ENCODE measurements at regions not wholly inside any gene's neighbourhood (a gene's known extent, or its start where the extent isn't known, plus 50 kb on each side); places are given as distances from the start of the nearest gene placed in this dataset.
"Not testable (repeated sequence)": the region's sequence is repeated elsewhere in the genome, so short reads cannot be mapped to it uniquely, and the experiment has no call there.

DNA sequence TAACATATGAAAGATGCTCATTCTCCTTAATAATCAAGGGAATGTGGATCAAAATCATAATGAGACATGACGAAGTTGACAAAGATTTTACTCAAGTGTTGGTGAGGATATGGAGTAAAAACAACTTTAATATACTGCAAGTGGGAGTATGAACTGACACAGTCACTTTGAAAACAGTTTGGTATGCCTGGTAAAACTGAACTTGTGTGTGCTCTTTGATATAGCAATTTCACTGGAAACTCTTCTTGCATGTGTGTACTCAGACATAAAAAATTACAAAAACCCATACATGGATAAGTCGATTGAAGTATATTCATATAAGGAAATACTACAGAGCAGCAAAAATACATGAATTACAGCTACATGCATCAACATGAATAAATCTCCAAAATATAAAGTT is 182.5 kb downstream of the NFKBIZ start:
- no peaks in the 10 kb centered on the region for H3K27me3 ChIP-seq (ENCODE audit: control insufficient read depth in 2 of 2, insufficient read depth in 2 of 2, low read length in 2 of 2)
- H3K36me3 ChIP-seq (ENCODE audit: control insufficient read depth in 2 of 2, insufficient read depth in 2 of 2, low read length in 2 of 2), result no peaks in the 10 kb centered on the region
- no peak overlapping the region for H3K27ac ChIP-seq (ENCODE audit: low read depth in 2 of 2, low read length in 2 of 2)
- H3K9ac ChIP-seq (ENCODE audit: low read depth in 1 of 2, low read length in 2 of 2), result no peak overlapping the region
- H3K4me3 ChIP-seq (ENCODE audit: low read length in 2 of 2), result no peak overlapping the region
- no peaks in the 10 kb centered on the region for H3K9me3 ChIP-seq (ENCODE audit: control insufficient read depth in 2 of 2, low read length in 2 of 2)
- H3K4me1 ChIP-seq (ENCODE audit: control insufficient read depth in 2 of 2, insufficient read depth in 2 of 2, low read length in 2 of 2), result no peaks in the 10 kb centered on the region

DNA sequence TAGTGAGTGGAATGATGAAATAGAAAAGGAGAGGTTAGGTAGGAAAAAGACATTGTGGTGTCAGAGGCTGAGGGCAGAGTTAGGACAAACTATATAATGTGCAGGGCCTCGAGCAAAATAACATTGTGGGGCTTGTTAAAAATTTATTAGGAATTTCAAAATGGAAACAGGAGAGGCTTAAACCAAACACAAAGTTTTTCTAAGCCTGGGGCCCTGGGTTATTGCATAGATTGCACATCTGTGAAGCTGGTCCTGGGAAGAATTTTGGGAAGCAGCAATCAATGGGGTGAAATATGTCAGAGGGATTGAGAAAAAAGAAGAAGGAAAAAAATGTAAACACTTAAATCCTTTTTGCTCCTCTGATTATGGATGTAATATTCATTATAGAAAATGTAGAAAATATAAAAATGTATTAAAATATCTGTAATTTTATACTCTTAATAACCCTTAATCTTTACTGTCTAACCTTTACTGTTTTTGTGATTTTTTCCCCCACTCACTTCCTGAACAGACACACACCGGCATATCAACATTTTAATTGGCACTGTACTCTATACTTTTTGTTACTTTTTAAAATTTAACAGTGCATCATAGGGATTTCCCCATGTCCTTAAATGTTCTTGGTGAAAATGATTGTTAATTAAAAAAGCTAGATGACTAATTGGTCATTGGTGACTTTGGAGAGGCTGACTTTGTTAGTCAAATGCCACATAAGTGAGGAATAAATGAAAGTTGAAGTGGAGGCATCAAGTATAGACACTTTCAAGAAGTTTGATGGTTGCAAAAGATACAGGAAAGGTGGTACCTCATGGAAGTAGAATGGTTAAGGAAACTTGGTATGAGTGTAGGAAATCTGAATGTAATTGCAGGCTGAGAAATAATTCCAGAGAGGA is 183.4 kb downstream of the NFKBIZ start:
- no peak overlapping the region for H3K4me3 ChIP-seq (ENCODE audit: low read length in 2 of 2)
- H3K4me1 ChIP-seq (ENCODE audit: control insufficient read depth in 2 of 2, insufficient read depth in 2 of 2, low read length in 2 of 2), result no peaks in the 10 kb centered on the region
- no peaks in the 10 kb centered on the region for H3K36me3 ChIP-seq (ENCODE audit: control insufficient read depth in 2 of 2, insufficient read depth in 2 of 2, low read length in 2 of 2)
- no peak overlapping the region for H3K27ac ChIP-seq (ENCODE audit: low read depth in 2 of 2, low read length in 2 of 2)
- no peaks in the 10 kb centered on the region for H3K27me3 ChIP-seq (ENCODE audit: control insufficient read depth in 2 of 2, insufficient read depth in 2 of 2, low read length in 2 of 2)
- H3K9ac ChIP-seq (ENCODE audit: low read depth in 1 of 2, low read length in 2 of 2), result no peak overlapping the region
- no peaks in the 10 kb centered on the region for H3K9me3 ChIP-seq (ENCODE audit: control insufficient read depth in 2 of 2, low read length in 2 of 2)

DNA sequence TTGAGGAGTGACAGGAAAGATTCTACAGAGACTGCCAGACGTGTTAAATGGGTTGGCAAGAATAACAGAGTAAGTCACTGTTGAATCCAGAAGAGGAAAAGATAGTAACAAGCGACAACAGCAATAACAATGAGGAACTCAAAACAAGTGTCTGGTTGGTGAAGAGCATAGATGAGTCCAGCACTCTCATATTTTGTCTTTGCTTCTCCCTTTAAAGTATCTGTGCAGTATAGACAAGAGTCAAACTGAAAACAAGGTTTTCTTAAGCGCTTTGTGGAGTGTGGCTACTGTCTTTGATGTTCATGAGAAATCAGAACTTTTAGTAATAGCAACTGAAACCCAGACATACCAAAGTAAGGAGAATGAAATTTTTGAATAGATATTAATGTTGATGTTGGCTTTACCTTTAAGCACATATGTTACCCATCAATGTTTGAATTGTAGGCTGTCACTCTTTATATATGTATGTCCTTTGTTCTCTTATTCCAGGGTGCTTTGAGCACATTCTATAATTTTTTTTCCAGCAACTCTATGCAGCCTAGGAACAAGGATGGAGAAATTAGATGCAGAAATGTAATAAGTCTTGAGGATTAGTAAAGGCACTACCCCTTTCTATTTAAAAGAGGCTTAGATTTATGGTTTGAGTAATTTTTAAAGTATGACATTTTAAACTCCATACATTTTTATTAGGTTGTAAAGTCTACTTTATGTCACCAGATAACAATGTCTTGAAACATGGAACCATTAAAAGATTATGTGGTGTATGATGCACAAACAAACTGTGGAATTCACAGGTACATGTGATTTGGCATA is 185.5 kb downstream of the NFKBIZ start:
- H3K4me3 ChIP-seq (ENCODE audit: low read length in 2 of 2), result no peak overlapping the region
- H3K9me3 ChIP-seq (ENCODE audit: control insufficient read depth in 2 of 2, low read length in 2 of 2), result no peaks in the 10 kb centered on the region
- H3K9ac ChIP-seq (ENCODE audit: low read depth in 1 of 2, low read length in 2 of 2), result no peak overlapping the region
- no peaks in the 10 kb centered on the region for H3K36me3 ChIP-seq (ENCODE audit: control insufficient read depth in 2 of 2, insufficient read depth in 2 of 2, low read length in 2 of 2)
- no peaks in the 10 kb centered on the region for H3K4me1 ChIP-seq (ENCODE audit: control insufficient read depth in 2 of 2, insufficient read depth in 2 of 2, low read length in 2 of 2)
- no peak overlapping the region for H3K27ac ChIP-seq (ENCODE audit: low read depth in 2 of 2, low read length in 2 of 2)
- H3K27me3 ChIP-seq (ENCODE audit: control insufficient read depth in 2 of 2, insufficient read depth in 2 of 2, low read length in 2 of 2), result no peaks in the 10 kb centered on the region

DNA sequence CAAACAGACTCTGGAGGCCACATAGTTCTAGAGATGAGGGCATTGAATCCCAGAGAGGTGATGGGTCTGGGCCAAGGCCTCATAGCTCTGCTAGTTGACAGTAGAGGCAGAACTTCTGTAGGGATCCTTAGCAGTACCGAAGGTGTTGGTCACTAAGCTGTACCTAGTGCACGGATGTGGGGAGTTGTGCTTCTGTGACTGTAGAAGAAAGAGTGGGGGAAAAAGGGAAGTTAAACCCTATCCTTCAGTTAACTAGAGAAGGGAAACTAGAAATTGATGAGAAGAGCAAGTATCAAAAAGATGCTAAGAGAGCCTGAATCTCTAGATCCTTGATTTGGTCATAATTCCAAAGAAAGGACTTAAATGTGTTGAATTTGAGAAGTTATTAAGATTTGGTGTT is 186.7 kb downstream of the NFKBIZ start:
- no peak overlapping the region for H3K4me3 ChIP-seq (ENCODE audit: low read length in 2 of 2)
- no peaks in the 10 kb centered on the region for H3K27me3 ChIP-seq (ENCODE audit: control insufficient read depth in 2 of 2, insufficient read depth in 2 of 2, low read length in 2 of 2)
- H3K27ac ChIP-seq (ENCODE audit: low read depth in 2 of 2, low read length in 2 of 2), result no peak overlapping the region
- no peaks in the 10 kb centered on the region for H3K4me1 ChIP-seq (ENCODE audit: control insufficient read depth in 2 of 2, insufficient read depth in 2 of 2, low read length in 2 of 2)
- H3K9ac ChIP-seq (ENCODE audit: low read depth in 1 of 2, low read length in 2 of 2), result no peak overlapping the region
- no peaks in the 10 kb centered on the region for H3K9me3 ChIP-seq (ENCODE audit: control insufficient read depth in 2 of 2, low read length in 2 of 2)
- no peaks in the 10 kb centered on the region for H3K36me3 ChIP-seq (ENCODE audit: control insufficient read depth in 2 of 2, insufficient read depth in 2 of 2, low read length in 2 of 2)

DNA sequence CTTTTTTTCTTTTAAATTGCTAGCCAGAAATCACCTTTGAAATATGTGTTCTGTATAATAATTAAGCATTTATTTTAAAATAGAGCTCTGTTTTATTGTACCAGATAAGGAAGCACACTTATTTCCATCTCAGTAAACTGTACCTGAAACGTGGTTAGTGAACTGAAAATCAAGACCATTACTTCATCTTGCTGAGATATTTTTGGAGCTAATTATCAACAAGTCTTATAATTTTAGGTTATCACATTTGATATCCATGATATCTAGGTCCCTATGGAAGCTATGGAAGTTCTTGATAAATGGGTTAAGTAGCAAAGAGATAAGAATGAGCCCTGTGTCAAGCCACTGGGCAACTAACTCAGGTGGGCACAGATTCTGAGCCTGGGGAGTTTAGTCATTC is 187.2 kb downstream of the NFKBIZ start:
- Histone ChIP-seq H3K27me3 (ENCODE audit: control insufficient read depth in 2 of 2, insufficient read depth in 2 of 2, low read length in 2 of 2) (no peaks in the 10 kb centered on the region), H3K4me1 (ENCODE audit: control insufficient read depth in 2 of 2, insufficient read depth in 2 of 2, low read length in 2 of 2) (no peaks in the 10 kb centered on the region), H3K9me3 (ENCODE audit: control insufficient read depth in 2 of 2, low read length in 2 of 2) (no peaks in the 10 kb centered on the region), H3K4me3 (ENCODE audit: low read length in 2 of 2) (no peak overlapping the region), H3K36me3 (ENCODE audit: control insufficient read depth in 2 of 2, insufficient read depth in 2 of 2, low read length in 2 of 2) (no peaks in the 10 kb centered on the region), H3K27ac (ENCODE audit: low read depth in 2 of 2, low read length in 2 of 2) (no peak overlapping the region), H3K9ac (ENCODE audit: low read depth in 1 of 2, low read length in 2 of 2) (no peak overlapping the region)

DNA sequence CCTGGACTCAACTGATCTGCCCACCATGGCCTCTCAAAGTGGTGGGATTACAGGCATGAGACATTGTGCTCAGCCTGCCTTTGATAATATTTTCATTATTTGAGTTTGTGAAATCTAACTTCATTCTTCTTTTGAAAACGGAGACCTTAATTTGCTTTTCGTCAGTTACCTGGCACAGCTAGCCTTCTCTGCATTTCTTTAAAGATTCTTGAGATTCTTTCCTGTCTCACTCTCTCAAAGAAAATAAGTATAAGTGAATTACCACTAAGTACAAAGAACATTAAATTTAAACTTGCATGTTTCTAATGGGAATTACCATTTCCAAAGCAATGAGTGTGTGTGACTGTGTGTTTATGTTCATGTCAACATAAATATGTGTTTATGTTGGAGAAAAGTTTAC is 187.9 kb downstream of the NFKBIZ start:
- H3K4me3 ChIP-seq (ENCODE audit: low read length in 2 of 2), result no peak overlapping the region
- no peaks in the 10 kb centered on the region for H3K9me3 ChIP-seq (ENCODE audit: control insufficient read depth in 2 of 2, low read length in 2 of 2)
- no peak overlapping the region for H3K27ac ChIP-seq (ENCODE audit: low read depth in 2 of 2, low read length in 2 of 2)

DNA sequence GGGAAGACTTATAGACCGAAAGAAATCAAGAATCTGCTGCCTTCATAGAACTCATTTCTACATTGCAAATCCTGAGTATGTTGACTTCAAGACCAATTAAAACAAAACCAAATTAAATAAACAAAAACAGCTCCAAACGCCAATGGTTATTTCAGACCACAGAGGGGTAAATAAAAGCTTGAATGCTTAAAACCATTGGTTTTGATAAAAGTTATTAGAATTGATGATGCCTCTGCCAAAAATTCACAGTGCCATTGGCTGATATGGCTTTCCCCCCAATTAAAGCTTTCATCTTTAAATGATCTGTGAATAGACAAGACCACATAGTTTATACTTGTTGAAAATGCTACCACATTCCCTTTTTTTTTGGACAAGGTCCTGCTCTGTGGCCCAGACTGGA is 188.5 kb downstream of the NFKBIZ start:
- H3K27ac ChIP-seq (ENCODE audit: low read depth in 2 of 2, low read length in 2 of 2), result no peak overlapping the region
- no peaks in the 10 kb centered on the region for H3K4me1 ChIP-seq (ENCODE audit: control insufficient read depth in 2 of 2, insufficient read depth in 2 of 2, low read length in 2 of 2)
- no peaks in the 10 kb centered on the region for H3K27me3 ChIP-seq (ENCODE audit: control insufficient read depth in 2 of 2, insufficient read depth in 2 of 2, low read length in 2 of 2)
- no peak overlapping the region for H3K9ac ChIP-seq (ENCODE audit: low read depth in 1 of 2, low read length in 2 of 2)
- H3K36me3 ChIP-seq (ENCODE audit: control insufficient read depth in 2 of 2, insufficient read depth in 2 of 2, low read length in 2 of 2), result no peaks in the 10 kb centered on the region
- H3K4me3 ChIP-seq (ENCODE audit: low read length in 2 of 2), result no peak overlapping the region
- no peaks in the 10 kb centered on the region for H3K9me3 ChIP-seq (ENCODE audit: control insufficient read depth in 2 of 2, low read length in 2 of 2)

More for the DNA sequence above, 187.9 kb downstream of the NFKBIZ start:
- Histone ChIP-seq H3K9ac (ENCODE audit: low read depth in 1 of 2, low read length in 2 of 2) (no peak overlapping the region), H3K4me1 (ENCODE audit: control insufficient read depth in 2 of 2, insufficient read depth in 2 of 2, low read length in 2 of 2) (no peaks in the 10 kb centered on the region), H3K36me3 (ENCODE audit: control insufficient read depth in 2 of 2, insufficient read depth in 2 of 2, low read length in 2 of 2) (no peaks in the 10 kb centered on the region), H3K27me3 (ENCODE audit: control insufficient read depth in 2 of 2, insufficient read depth in 2 of 2, low read length in 2 of 2) (no peaks in the 10 kb centered on the region)

DNA sequence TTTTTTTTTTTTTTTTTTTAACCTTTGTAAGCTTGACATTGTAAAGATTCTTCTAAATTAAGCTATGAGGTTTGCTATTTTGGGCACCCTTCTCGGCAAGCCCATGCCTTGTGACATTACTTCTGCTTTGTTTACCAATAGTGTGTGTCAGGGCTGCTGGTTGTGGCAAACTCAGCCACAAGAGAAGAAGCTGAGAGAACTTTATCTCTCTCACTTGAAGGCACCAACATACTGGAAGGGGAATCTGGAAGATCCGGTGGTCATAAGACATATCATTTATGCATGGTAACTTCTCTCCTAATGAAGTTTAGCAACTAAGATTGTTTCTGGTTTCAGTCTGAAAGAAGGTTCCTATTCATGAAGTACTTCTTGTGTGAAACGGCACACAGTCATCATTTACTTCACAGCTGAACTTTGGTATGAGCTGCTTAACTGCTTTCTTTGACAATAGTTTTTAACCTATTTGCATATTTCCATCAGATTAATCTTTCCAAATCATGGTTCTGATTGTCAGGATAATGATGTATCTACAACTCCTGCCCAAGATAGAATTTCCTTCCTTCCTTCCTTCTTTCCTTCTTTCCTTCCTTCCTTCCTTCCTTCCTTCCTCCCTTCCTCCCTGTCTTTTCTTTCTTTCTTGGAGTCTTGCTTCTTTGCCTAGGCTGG is 189.3 kb downstream of the NFKBIZ start:
- Histone ChIP-seq H3K36me3 (ENCODE audit: control insufficient read depth in 2 of 2, insufficient read depth in 2 of 2, low read length in 2 of 2) (no peaks in the 10 kb centered on the region), H3K27me3 (ENCODE audit: control insufficient read depth in 2 of 2, insufficient read depth in 2 of 2, low read length in 2 of 2) (no peaks in the 10 kb centered on the region), H3K27ac (ENCODE audit: low read depth in 2 of 2, low read length in 2 of 2) (no peak overlapping the region)

DNA sequence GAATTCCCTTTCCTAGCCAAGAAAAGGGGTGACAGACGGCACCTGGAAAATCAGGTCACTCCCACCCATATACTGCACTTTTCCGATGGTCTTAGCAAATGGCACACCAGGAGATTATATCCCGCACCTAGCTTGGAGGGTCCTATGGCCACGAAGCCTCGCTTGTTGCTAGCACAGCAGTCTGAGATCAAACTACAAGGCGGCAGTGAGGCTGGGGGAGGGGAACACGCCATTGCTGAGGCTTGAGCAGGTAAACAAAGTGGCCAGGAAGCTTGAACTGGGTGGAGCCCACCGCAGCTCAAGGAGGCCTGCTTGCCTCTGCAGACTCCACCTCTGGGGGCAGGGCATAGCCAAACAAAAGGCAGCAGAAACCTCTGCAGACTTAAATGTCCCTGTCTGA is 190.8 kb downstream of the NFKBIZ start:
- H3K4me1 ChIP-seq (ENCODE audit: control insufficient read depth in 2 of 2, insufficient read depth in 2 of 2, low read length in 2 of 2); H3K27ac ChIP-seq (ENCODE audit: low read depth in 2 of 2, low read length in 2 of 2); H3K36me3 ChIP-seq (ENCODE audit: control insufficient read depth in 2 of 2, insufficient read depth in 2 of 2, low read length in 2 of 2); H3K27me3 ChIP-seq (ENCODE audit: control insufficient read depth in 2 of 2, insufficient read depth in 2 of 2, low read length in 2 of 2); H3K9ac ChIP-seq (ENCODE audit: low read depth in 1 of 2, low read length in 2 of 2); H3K9me3 ChIP-seq (ENCODE audit: control insufficient read depth in 2 of 2, low read length in 2 of 2); H3K4me3 ChIP-seq (ENCODE audit: low read length in 2 of 2): not testable (repeated sequence)

More for the DNA sequence above, 189.3 kb downstream of the NFKBIZ start:
- Histone ChIP-seq H3K4me1 (ENCODE audit: control insufficient read depth in 2 of 2, insufficient read depth in 2 of 2, low read length in 2 of 2) (no peaks in the 10 kb centered on the region), H3K9ac (ENCODE audit: low read depth in 1 of 2, low read length in 2 of 2) (no peak overlapping the region), H3K4me3 (ENCODE audit: low read length in 2 of 2) (no peak overlapping the region), H3K9me3 (ENCODE audit: control insufficient read depth in 2 of 2, low read length in 2 of 2) (no peaks in the 10 kb centered on the region)
